Suprapubic skin (tissue), 4 donors: ENCODE measurements at regions not wholly inside any gene's neighbourhood (a gene's known extent, or its start where the extent isn't known, plus 50 kb on each side); places are given as distances from the start of the nearest gene placed in this dataset.

Experiments
- EP300 ChIP-seq: sonication (generic); formaldehyde crosslinking; IDR thresholded peaks from one replicate; pipeline ENCODE4 v1.6.1; 2017; ENCODE audit warnings: antibody characterized with exemption
- POLR2A ChIP-seq, 2 donors: fragments of 450-650 bp; IDR thresholded peaks; one replicate each; pipeline ENCODE4 v1.6.1; 2017; ENCODE audit warnings: antibody characterized with exemption in 2 of 2, mild to moderate bottlenecking in 2 of 2, moderate library complexity in 2 of 2
- POLR2AphosphoS5 ChIP-seq, 3 donors: sonication (generic); formaldehyde crosslinking; IDR thresholded peaks; one replicate each; pipeline ENCODE4 v1.6.1; 2017; ENCODE audit warnings: antibody characterized with exemption in 3 of 3
- TF ChIP-seq, protein P1 (sequence below), 2 donors: fragments of 200-600 bp in 1 of 2; fragments of 450-650 bp in 1 of 2; sonication (generic) in 1 of 2; IDR thresholded peaks; one replicate each; pipeline ENCODE4 v1.5.1; 2016 to 2019; ENCODE audit warnings: antibody characterized with exemption in 2 of 2, mild to moderate bottlenecking in 1 of 2, moderate library complexity in 1 of 2

DNA sequence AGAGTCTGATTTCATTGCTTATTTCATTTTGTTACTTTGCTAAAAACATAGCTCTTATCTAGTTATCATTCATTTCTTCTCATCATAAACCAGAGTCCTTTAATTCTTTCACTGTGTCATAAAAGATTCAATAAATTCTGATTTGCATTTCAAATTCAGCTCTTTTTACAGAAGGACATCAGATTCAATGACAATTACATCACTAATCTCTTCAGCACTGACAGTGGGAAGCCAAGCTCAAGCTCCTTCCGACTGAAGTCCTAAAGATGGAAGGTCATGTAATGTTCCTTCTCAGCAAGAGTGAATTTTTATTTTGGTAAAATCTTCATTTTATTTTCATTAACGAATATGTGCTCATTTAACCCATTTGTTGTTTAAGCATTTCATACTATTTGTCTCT is 530.7 kb upstream of the ADGRL2 start:
- TF ChIP-seq, protein P1, sequence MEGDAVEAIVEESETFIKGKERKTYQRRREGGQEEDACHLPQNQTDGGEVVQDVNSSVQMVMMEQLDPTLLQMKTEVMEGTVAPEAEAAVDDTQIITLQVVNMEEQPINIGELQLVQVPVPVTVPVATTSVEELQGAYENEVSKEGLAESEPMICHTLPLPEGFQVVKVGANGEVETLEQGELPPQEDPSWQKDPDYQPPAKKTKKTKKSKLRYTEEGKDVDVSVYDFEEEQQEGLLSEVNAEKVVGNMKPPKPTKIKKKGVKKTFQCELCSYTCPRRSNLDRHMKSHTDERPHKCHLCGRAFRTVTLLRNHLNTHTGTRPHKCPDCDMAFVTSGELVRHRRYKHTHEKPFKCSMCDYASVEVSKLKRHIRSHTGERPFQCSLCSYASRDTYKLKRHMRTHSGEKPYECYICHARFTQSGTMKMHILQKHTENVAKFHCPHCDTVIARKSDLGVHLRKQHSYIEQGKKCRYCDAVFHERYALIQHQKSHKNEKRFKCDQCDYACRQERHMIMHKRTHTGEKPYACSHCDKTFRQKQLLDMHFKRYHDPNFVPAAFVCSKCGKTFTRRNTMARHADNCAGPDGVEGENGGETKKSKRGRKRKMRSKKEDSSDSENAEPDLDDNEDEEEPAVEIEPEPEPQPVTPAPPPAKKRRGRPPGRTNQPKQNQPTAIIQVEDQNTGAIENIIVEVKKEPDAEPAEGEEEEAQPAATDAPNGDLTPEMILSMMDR (IDR thresholded peaks at IDR 0.05): no peak
- no peak for TF ChIP-seq POLR2A (IDR thresholded peaks at IDR 0.05)
- no peak for TF ChIP-seq EP300
- TF ChIP-seq POLR2AphosphoS5 (IDR thresholded peaks at IDR 0.05): no peak
